ENCODE measurements at regions not wholly inside any gene's neighbourhood (a gene's known extent, or its start where the extent isn't known, plus 50 kb on each side); places are given as distances from the start of the nearest gene placed in this dataset.

- DNase-seq: no peak
Measured at GRCh38 chr13:21823416-21823815, 152.5 kb downstream of the FGF9 start.

- DNase-seq: no peak
Measured at GRCh38 chr13:21823949-21824348, 153.1 kb downstream of the FGF9 start.

- no peak for DNase-seq
Measured at GRCh38 chr13:21825186-21825585, 154.3 kb downstream of the FGF9 start.

DNA sequence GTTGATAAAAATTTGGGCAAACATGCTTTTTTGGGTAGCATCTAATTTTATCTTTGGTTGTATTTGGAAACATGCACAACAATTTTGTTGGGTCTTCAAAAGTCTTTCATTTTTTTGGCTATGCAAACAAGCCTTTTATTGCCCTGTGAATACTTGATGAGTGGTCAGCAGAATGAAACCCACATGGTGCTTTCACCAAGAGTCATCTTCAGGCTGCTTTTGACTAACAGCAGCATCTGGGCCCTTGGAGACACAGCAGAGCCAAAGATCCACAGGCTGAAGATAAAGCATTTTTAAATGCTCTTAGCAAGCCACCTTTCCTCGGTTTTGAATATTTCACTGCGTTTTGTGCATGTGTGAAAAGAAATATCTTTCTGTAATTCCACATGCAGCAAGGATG lies 154.9 kb downstream of the FGF9 start:
- DNase-seq: no peak

GRCh38 chr13:21826214-21827015 lies 155.5 kb downstream of the FGF9 start:
- no peak for DNase-seq

- DNase-seq: no peak
Measured at GRCh38 chr13:21831654-21832324, 160.9 kb downstream of the FGF9 start.

DNA sequence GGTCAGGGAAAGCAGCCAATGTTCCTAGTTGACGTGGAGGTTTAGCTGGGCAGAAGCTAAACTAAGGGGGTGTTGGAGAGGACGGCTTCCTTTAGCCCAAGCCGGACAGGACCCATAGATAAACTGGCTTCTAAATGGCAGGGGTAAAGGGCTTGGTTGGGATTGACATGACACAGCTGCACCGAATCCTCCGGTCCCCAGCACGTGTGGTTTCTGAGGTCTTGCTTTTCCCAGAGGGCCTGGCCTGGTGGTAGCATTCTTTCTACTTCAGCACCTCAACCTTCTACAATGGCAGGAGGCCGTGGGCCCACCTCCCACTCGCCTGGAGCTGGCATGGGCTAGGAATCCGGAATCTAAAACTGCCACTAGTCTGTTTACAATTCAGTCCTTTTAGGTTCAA lies 163.0 kb downstream of the FGF9 start:
- no peak for DNase-seq

- DNase-seq: no peak
Measured at GRCh38 chr13:21834521-21834920, 163.6 kb downstream of the FGF9 start.

DNA sequence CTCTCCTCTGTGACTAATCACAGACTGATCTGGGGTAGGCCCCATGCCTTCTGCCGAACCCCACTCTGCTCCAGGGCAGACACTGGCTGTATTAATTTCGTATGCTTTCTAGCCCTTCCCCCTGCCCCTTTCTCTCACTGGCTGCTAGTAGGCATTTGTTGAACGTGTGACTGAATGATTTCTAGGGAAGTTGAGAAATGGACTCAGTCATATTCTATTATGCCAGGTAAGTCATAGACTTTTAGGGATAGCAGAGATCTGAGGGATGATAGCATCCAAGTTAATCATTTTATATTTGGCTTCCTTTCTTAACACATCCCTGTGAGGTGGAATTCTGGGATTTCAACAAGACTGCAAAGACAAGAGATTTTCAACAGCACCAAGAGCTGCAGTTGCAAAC lies 166.4 kb downstream of the FGF9 start:
- DNase-seq: no peak

- DNase-seq: no peak
Measured at GRCh38 chr13:21837841-21838551, 167.1 kb downstream of the FGF9 start.

DNA sequence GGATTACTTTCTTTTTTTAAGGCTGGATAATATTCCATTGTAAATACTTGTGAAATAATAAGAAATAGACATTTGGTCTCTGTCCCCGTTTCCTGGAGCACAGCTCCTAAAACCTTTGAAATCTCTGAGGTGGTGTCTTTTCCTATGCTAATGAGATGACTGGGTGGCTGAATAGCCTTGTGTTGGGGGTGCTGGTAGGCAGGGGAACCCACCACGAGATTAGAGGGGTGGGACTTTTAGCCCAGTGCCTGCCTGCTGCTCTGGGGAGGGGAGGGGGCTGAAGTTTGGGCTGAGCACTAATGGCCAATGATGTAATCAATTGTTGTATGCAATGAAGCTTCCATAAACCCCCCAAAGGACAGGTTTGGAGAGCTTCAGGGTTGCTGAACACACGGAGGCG lies 175.7 kb downstream of the FGF9 start:
- DNase-seq: no peak

DNA sequence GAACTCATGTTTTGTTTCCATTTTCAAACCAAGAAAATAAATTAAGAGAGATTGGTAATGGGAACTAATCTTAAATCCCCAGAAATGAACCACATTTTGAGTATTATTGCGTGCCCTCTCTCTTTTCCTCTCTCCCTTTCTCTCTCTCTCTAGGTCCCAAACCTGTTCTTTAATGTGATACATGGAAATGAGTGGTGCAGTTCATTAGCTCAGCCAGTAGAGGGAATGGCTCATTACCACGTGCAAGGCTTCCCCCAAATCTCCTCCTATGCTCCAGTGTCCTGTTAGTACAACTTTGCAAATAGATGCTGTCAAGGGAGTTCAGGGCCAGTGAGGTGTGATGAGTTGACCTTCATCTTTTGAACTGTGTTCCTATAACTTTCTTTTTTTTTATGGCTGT lies 178.4 kb downstream of the FGF9 start:
- no peak for DNase-seq

DNA sequence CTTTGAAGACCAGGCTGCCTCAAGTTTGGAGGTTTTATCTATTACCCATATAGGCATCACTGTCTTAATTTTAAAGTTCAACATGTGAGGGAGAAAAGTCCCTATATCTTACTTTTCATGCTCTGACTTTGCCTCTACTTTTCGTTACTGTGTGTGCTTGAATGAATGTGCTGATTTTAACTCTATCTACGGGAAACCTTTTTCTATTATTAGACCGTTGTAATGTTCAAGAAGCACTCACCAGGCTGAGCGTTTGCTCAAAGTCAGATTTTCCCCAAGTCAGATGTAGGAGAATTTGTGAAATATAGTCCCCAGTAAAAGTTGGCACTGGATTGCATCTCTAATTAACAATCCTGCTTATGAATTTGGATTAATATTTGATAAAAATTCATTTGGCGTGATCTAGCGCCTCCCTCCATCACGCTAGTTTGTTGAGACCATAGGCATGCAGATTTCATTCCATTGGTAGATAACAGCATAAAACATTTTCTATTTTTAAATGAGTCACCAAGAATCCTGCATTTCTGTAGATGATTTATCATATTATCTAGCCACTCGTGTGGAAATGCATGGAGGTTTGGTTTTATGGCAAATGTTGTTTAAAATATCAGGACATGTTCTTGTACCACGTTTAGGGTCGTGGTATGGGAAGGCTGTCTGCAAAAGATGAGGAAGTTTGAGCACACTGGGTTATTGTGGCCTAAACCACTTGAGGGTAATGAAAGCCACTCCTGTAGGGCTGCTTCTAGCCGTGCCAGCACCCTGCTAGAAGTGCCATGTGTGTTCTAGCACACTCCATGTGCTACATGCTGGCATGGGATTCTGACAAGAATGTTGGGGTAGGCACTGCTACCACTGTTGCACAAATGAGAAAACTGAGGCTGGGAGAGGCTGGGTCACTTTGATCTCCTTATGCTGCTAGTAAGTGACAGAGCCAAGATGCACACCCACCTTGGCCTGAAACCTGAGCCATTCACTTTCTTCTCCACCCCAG lies 179.4 kb downstream of the FGF9 start:
- no peak for DNase-seq

- no peak for DNase-seq
Measured at GRCh38 chr13:21852043-21852442, 181.2 kb downstream of the FGF9 start.

GRCh38 chr13:21853779-21854178 lies 182.9 kb downstream of the FGF9 start:
- no peak for DNase-seq

- no peak for DNase-seq
Measured at GRCh38 chr13:21868823-21869222, 197.9 kb downstream of the FGF9 start.

- no peak for DNase-seq
Measured at GRCh38 chr13:21871382-21871781, 200.5 kb downstream of the FGF9 start.

GRCh38 chr13:21871919-21872318 lies 201.0 kb downstream of the FGF9 start:
- no peak for DNase-seq

GRCh38 chr13:21872795-21873194 lies 201.9 kb downstream of the FGF9 start:
- DNase-seq: no peak

GRCh38 chr13:21875116-21875515 lies 204.2 kb downstream of the FGF9 start:
- no peak for DNase-seq

DNA sequence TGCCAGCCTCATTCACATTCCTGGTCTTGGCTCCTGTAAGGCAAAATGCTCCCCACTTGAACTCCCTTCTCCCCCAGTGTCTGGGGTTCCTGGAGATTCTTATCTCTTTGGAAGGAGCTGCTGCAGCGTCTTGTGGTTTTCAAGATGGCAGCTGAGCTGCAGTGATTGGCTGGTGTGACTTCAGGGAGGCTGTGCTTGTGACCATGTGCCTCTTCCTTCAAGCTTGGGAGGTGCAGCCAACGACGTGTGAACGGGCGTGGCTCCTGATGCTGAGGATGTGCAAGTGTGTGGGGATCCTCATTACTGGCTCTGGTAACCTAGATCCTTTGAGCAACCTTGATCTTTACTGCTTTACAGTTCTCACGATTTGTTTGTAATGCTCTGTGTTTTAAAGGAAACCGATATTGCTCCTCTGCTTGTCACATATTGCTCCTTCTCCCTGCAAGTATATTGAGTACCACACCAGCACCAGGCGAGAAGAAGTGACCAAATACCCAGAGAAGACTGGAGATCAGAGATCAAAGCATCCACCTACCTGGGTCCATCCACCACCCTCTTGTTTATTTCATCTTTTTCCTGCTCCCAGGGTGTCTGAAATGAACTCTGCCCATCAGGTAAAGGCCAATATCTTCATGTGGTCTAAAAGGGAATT lies 208.5 kb downstream of the FGF9 start:
- no peak for DNase-seq

- DNase-seq: no peak
Measured at GRCh38 chr13:21882766-21883165, 211.9 kb downstream of the FGF9 start.

Measured in amniotic stem cell (primary cell).